Natural killer cell (primary cell): ENCODE measurements at regions not wholly inside any gene's neighbourhood (a gene's known extent, or its start where the extent isn't known, plus 50 kb on each side); places are given as distances from the start of the nearest gene placed in this dataset.
"Not testable (repeated sequence)": the region's sequence is repeated elsewhere in the genome, so short reads cannot be mapped to it uniquely, and the experiment has no call there.

ENCODE experiments used
- ATAC-seq, 3 donors: fragments of 150-1000 bp in 2 of 3; fragments of 200-7000 bp in 1 of 3; cut with Tn5 transposase; 1 replicate in 1 of 3; 2 replicates in 2 of 3; pipeline ENCODE4 v1.10.0; 2021; ENCODE audit warnings: mild to moderate bottlenecking in 2 of 3, moderate library complexity in 2 of 3
- DNase-seq, 2 donors: peaks; one replicate each; pipeline versions ENCODE4 v3.0.0 to v3.0.0-alpha.2; 2013 to 2021; ENCODE audit warnings: mixed read lengths in 1 of 2
- H3K27ac ChIP-seq: one replicate; pipeline ENCODE4 v1.5.1; 2013; ENCODE audit warnings: mild to moderate bottlenecking, low read length
- H3K27me3 ChIP-seq: one replicate; pipeline ENCODE4 v1.6.1; 2013; ENCODE audit warnings: low read length; ENCODE audit not compliant: control insufficient read depth, insufficient read depth
- H3K36me3 ChIP-seq: one replicate; pipeline ENCODE4 v1.6.1; 2013; ENCODE audit warnings: low read length; ENCODE audit not compliant: control insufficient read depth, insufficient read depth
- H3K4me1 ChIP-seq: one replicate; pipeline ENCODE4 v1.6.1; 2013; ENCODE audit warnings: low read length; ENCODE audit not compliant: control insufficient read depth, insufficient read depth
- H3K4me3 ChIP-seq: one replicate; pipeline ENCODE4 v1.5.1; 2013; ENCODE audit warnings: low read length
- H3K9me3 ChIP-seq: one replicate; pipeline ENCODE4 v1.6.1; 2013; ENCODE audit warnings: low read length; ENCODE audit not compliant: control insufficient read depth, insufficient read depth
- H3K27ac Mint-ChIP-seq, 2 donors: one replicate each; pipeline ENCODE4 v1.8.0; 2022; ENCODE audit warnings: mild to moderate bottlenecking in 2 of 2, mixed read lengths in 2 of 2, moderate library complexity in 1 of 2
- H3K27me3 Mint-ChIP-seq, 2 donors: one replicate each; pipeline ENCODE4 v1.8.0; 2022; ENCODE audit warnings: low read depth in 2 of 2, mixed read lengths in 2 of 2
- H3K36me3 Mint-ChIP-seq: one replicate; pipeline ENCODE4 v1.8.0; 2022; ENCODE audit warnings: mixed read lengths
- H3K4me1 Mint-ChIP-seq, 2 donors: one replicate each; pipeline ENCODE4 v1.8.0; 2022; ENCODE audit warnings: mixed read lengths in 2 of 2
- H3K4me3 Mint-ChIP-seq: one replicate; pipeline ENCODE4 v1.8.0; 2022; ENCODE audit warnings: mild to moderate bottlenecking, moderate library complexity, mixed read lengths
- H3K9me3 Mint-ChIP-seq, 2 donors: one replicate each; pipeline ENCODE4 v1.8.0; 2022; ENCODE audit warnings: mixed read lengths in 2 of 2
- WGBS: methylation state at CpG from one replicate; pipeline ENCODE4 v1.1.7; 2013; ENCODE audit warnings: missing lambda C conversion rate; ENCODE audit not compliant: insufficient coverage; 5-methylcytosine and 5-hydroxymethylcytosine counted together
- intact Hi-C: fragments of 100-400 bp; cut with micrococcal nuclease; formaldehyde crosslinking; loops from one replicate; pipeline ENCODE4 v1.14.2; 2022
- TF ChIP-seq, protein P1 (sequence below): fragments of 200-600 bp; IDR thresholded peaks from one replicate; pipeline ENCODE4 v1.8.0; 2022; ENCODE audit warnings: antibody characterized with exemption

DNA sequence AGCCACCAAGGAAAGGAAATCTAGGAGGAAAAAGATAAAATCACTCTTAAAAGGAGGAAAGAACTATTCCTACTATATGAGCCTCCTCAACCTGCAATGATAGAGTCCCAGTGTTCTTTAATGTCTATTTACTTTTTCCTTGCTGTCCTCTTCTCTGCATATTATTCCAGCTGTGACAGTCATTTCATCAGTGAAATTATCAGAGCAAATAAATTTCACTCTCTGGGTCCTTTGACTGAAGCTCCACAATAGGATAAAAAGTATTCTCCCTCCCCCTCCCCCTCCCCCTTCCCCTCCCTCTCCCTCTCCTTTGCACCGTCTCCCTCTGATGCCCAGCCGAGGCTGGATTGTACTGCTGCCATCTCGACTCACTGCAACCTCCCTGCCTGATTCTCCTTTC is 107.5 kb upstream of the DPT start:
- TF ChIP-seq, protein P1, sequence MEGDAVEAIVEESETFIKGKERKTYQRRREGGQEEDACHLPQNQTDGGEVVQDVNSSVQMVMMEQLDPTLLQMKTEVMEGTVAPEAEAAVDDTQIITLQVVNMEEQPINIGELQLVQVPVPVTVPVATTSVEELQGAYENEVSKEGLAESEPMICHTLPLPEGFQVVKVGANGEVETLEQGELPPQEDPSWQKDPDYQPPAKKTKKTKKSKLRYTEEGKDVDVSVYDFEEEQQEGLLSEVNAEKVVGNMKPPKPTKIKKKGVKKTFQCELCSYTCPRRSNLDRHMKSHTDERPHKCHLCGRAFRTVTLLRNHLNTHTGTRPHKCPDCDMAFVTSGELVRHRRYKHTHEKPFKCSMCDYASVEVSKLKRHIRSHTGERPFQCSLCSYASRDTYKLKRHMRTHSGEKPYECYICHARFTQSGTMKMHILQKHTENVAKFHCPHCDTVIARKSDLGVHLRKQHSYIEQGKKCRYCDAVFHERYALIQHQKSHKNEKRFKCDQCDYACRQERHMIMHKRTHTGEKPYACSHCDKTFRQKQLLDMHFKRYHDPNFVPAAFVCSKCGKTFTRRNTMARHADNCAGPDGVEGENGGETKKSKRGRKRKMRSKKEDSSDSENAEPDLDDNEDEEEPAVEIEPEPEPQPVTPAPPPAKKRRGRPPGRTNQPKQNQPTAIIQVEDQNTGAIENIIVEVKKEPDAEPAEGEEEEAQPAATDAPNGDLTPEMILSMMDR = no peak
- no peaks in the 10 kb centered on the region for H3K36me3 Mint-ChIP-seq
- Histone ChIP-seq H3K4me1 (peaks cover 12% of the 10 kb centered on the region), H3K27ac (no peak overlapping the region), H3K4me3 (no peak overlapping the region), H3K36me3 (no peaks in the 10 kb centered on the region), H3K9me3 (no peaks in the 10 kb centered on the region), H3K27me3 (no peaks in the 10 kb centered on the region)
- H3K4me3 Mint-ChIP-seq = no peak overlapping the region
- no peaks in the 10 kb centered on the region for H3K9me3 Mint-ChIP-seq
- ATAC-seq = no peak
- WGBS = 91% methylated on average over 3 of the region's 3 CpGs
- intact Hi-C loops = no loop called here
- peaks cover 0 to 3% of the 10 kb centered on the region in 2 donors for H3K27me3 Mint-ChIP-seq
- H3K27ac Mint-ChIP-seq = no peak overlapping the region
- DNase-seq = no peak
- H3K4me1 Mint-ChIP-seq = peaks cover 29 to 30% of the 10 kb centered on the region in 2 donors

DNA sequence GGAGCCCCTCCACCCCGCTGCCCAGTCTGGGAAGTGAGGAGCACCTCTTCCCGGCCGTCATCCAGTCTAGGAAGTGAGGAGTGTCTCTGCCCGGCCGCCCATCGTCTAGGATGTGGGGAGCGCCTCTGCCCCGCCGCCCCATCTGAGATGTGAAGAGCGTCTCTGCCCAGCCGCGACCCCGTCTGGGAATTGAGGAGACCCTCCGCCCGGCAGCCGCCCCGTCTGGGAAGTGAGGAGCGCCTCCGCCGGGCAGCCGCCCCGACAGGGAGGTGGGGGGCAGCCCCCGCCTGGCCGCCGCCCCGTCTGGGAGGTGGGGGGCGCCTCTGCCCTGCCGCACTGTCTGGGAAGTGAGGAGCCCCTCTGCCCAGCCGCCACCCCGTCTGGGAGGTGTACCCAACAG is 108.2 kb upstream of the DPT start:
- H3K4me3 ChIP-seq, DNase-seq, H3K27me3 ChIP-seq, H3K27ac Mint-ChIP-seq, intact Hi-C loops, H3K4me3 Mint-ChIP-seq, H3K9me3 ChIP-seq, H3K27ac ChIP-seq, ATAC-seq, H3K36me3 ChIP-seq, H3K27me3 Mint-ChIP-seq, H3K9me3 Mint-ChIP-seq, H3K36me3 Mint-ChIP-seq: not testable (repeated sequence)
- peaks cover 26 to 28% of the 10 kb centered on the region in 2 donors for H3K4me1 Mint-ChIP-seq
- H3K4me1 ChIP-seq = peaks cover 12% of the 10 kb centered on the region
- 96% methylated on average over 30 of the region's 30 CpGs for WGBS

DNA sequence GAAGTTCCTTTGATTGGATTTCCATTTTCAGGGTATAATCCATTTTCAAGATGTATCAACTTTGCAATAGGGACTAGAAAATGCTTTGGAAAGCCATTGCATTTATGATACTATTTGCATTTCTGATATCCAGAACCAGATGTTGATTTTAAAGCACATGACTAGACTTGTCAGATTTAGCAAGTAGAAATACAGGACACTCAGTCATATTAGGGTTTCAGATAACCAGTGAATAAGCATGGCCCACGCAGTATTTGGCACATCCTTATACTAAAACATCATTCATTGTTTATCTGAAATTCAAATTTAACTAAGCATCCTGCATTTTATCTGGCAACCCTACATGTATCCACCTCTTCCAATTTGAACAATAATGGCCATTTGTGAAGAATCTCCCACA is 113.3 kb upstream of the DPT start:
- TF ChIP-seq, protein P1 = no peak
- no peak overlapping the region for H3K4me3 Mint-ChIP-seq
- intact Hi-C loops = no loop called here
- H3K4me1 ChIP-seq = no peaks in the 10 kb centered on the region
- no peaks in the 10 kb centered on the region for H3K36me3 Mint-ChIP-seq
- H3K27ac ChIP-seq = no peak overlapping the region
- H3K9me3 ChIP-seq = no peaks in the 10 kb centered on the region
- H3K4me3 ChIP-seq = no peak overlapping the region
- H3K36me3 ChIP-seq = no peaks in the 10 kb centered on the region
- H3K27me3 Mint-ChIP-seq = peaks cover 12 to 33% of the 10 kb centered on the region in 2 donors
- WGBS = 96% methylated on average over 1 of the region's 1 CpG
- no peak overlapping the region for H3K27ac Mint-ChIP-seq
- DNase-seq (no peak), ATAC-seq (no peak)
- H3K27me3 ChIP-seq = no peaks in the 10 kb centered on the region
- H3K4me1 Mint-ChIP-seq = no peaks in the 10 kb centered on the region
- no peaks in the 10 kb centered on the region for H3K9me3 Mint-ChIP-seq

DNA sequence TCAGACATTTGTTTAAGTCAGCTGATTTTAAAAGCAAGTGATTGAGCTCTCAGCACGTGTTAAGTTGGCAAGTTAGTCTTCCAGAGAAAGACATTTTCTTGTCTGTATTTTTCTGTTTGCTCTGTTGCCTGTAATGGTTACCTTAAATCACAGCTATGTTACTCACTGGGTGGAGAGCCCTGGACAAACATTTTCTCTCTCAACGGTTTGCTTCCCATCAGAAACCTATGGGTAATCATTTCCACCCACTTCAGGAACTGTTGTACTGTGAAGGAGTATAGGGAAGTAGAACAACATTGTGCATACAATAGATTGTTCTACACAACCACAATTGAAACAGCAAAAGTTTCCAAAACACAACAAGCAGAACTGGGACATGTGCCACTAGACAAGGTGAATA is 113.9 kb upstream of the DPT start:
- Histone ChIP-seq H3K9me3 (no peaks in the 10 kb centered on the region), H3K4me1 (no peaks in the 10 kb centered on the region), H3K27ac (no peak overlapping the region), H3K27me3 (no peaks in the 10 kb centered on the region), H3K36me3 (no peaks in the 10 kb centered on the region), H3K4me3 (no peak overlapping the region)
- ATAC-seq (no peak), DNase-seq (no peak)
- Mint-ChIP-seq H3K36me3 (no peaks in the 10 kb centered on the region), H3K4me1 (no peaks in the 10 kb centered on the region), H3K9me3 (no peaks in the 10 kb centered on the region), H3K27me3 (peaks cover 12 to 39% of the 10 kb centered on the region in 2 donors), H3K4me3 (no peak overlapping the region), H3K27ac (no peak overlapping the region)
- intact Hi-C loops = no loop called here
- TF ChIP-seq, protein P1 = no peak
- 82% methylated on average over 2 of the region's 2 CpGs for WGBS
